Endothelial cell of umbilical vein (primary cell): ENCODE measurements at regions not wholly inside any gene's neighbourhood (a gene's known extent, or its start where the extent isn't known, plus 50 kb on each side); places are given as distances from the start of the nearest gene placed in this dataset.

ENCODE experiments used
- BruUV-seq: library from RNA; stranded (reverse); fragments of 400-500 nt; replicated peaks from 2 replicates; lab custom pipeline; 2021; lab: Mats Ljungman, UMichigan
- CTCF ChIA-PET: fragments of 300-600, 350-600 bp; sonication (Branson Sonifier 250); formaldehyde crosslinking; loops from one replicate; lab custom pipeline; 2021; ENCODE audit warnings: antibody characterized with exemption, inconsistent platforms; lab: Charles Lee
- POLR2A ChIA-PET: fragments of 300-600, 350-600 bp; sonication (Branson Sonifier 250); formaldehyde crosslinking; loops from one replicate; lab custom pipeline; 2021; ENCODE audit warnings: antibody characterized with exemption, inconsistent platforms; lab: Charles Lee
- DNase-seq: peaks from one replicate; pipeline ENCODE4 v3.0.0-alpha.2; 2011; ENCODE audit warnings: low read depth, low spot score
- FAIRE-seq: peaks from 2 replicates; lab custom pipeline; 2011; peaks lifted over from hg19 to GRCh38; lab: Jason Lieb, UNC
- H2AFZ ChIP-seq: 2 replicates; pipeline ENCODE4 v1.6.0; 2012; ENCODE audit warnings: low read depth, low read length, control low read depth, inconsistent platforms
- H3K27ac ChIP-seq: 2 replicates; pipeline ENCODE4 v1.5.1; 2011; ENCODE audit warnings: low read depth, mild to moderate bottlenecking, control low read depth, low read length, moderate library complexity; ENCODE audit not compliant: insufficient read depth
- H3K27me3 ChIP-seq, 2 experiments: 2 replicates each; pipeline versions ENCODE4 v1.6.0 to v1.6.1; 2011; ENCODE audit warnings: low read length in 2 of 2, mixed read lengths in 1 of 2; ENCODE audit not compliant: control insufficient read depth in 2 of 2, insufficient read depth in 2 of 2
- H3K36me3 ChIP-seq, 2 experiments: 2 replicates in 1 of 2; 3 replicates in 1 of 2; pipeline ENCODE4 v1.5.1; 2011; ENCODE audit warnings: low read length in 2 of 2, mild to moderate bottlenecking in 1 of 2, moderate library complexity in 1 of 2; ENCODE audit not compliant: control insufficient read depth in 2 of 2, insufficient read depth in 2 of 2; ENCODE audit errors: extremely low read depth in 1 of 2
- H3K4me1 ChIP-seq: 3 replicates; pipeline ENCODE4 v1.5.1; 2011; ENCODE audit warnings: mild to moderate bottlenecking, low read length; ENCODE audit not compliant: control insufficient read depth, insufficient read depth; ENCODE audit errors: extremely low read depth
- H3K4me2 ChIP-seq: 2 replicates; pipeline ENCODE4 v1.6.1; 2011; ENCODE audit warnings: low read length, control low read depth, mixed read lengths; ENCODE audit not compliant: insufficient read depth
- H3K4me3 ChIP-seq, 3 experiments: fragments of 200-600 bp in 1 of 3; sonication (generic), shearing (Covaris generic) in 1 of 3; replicated peaks in 1 of 3; 2 replicates each; pipeline ENCODE4 v1.5.1; 2011 to 2016; ENCODE audit warnings: control low read depth in 3 of 3, low read length in 3 of 3, mild to moderate bottlenecking in 2 of 3, inconsistent platforms in 1 of 3, low read depth in 1 of 3, moderate library complexity in 1 of 3; ENCODE audit not compliant: insufficient read depth in 1 of 3
- H3K79me2 ChIP-seq: 2 replicates; pipeline ENCODE4 v1.6.0; 2012; ENCODE audit warnings: low read length, inconsistent platforms; ENCODE audit not compliant: control insufficient read depth, insufficient read depth
- H3K9ac ChIP-seq: replicated peaks from 2 replicates; pipeline ENCODE3; 2011; ENCODE audit warnings: low read length, control low read depth; ENCODE audit not compliant: insufficient read depth; ENCODE audit errors: extremely low read depth
- H3K9me1 ChIP-seq: replicated peaks from 3 replicates; pipeline ENCODE4 v1.6.0; 2011; ENCODE audit warnings: mild to moderate bottlenecking, low read length; ENCODE audit not compliant: control insufficient read depth, insufficient read depth; ENCODE audit errors: extremely low read depth
- H3K9me3 ChIP-seq: replicated peaks from 2 replicates; pipeline ENCODE4 v1.5.1; 2012; ENCODE audit warnings: low read length, inconsistent platforms; ENCODE audit not compliant: control insufficient read depth, insufficient read depth
- H4K20me1 ChIP-seq: replicated peaks from 2 replicates; pipeline ENCODE3; 2011; ENCODE audit warnings: mild to moderate bottlenecking, low read length; ENCODE audit not compliant: control insufficient read depth, insufficient read depth; ENCODE audit errors: extremely low read depth
- CTCF ChIP-seq, 2 donors: IDR thresholded peaks; 1 replicate in 1 of 2; 2 replicates in 1 of 2; pipeline ENCODE4 v1.5.1; 2011; ENCODE audit warnings: low read length in 2 of 2, mild to moderate bottlenecking in 2 of 2, moderate library complexity in 2 of 2, control low read depth in 1 of 2, inconsistent platforms in 1 of 2, low read depth in 1 of 2; ENCODE audit not compliant: insufficient read depth in 1 of 2; ENCODE audit errors: extremely low read depth in 1 of 2
- EZH2 ChIP-seq: IDR thresholded peaks from 2 replicates; pipeline ENCODE4 v1.6.1; 2012; ENCODE audit warnings: borderline replicate concordance, low read depth, mild to moderate bottlenecking, moderate library complexity, low read length, inconsistent platforms; ENCODE audit not compliant: severe bottlenecking
- FOS ChIP-seq: IDR thresholded peaks from 2 replicates; pipeline ENCODE4 v1.6.1; 2011; ENCODE audit warnings: mild to moderate bottlenecking, low read length, moderate library complexity, borderline replicate concordance; ENCODE audit not compliant: insufficient read depth
- GATA2 ChIP-seq: IDR thresholded peaks from 2 replicates; pipeline ENCODE4 v1.7.0; 2011; ENCODE audit warnings: low read depth, mild to moderate bottlenecking, moderate library complexity, mixed read lengths, low read length; ENCODE audit not compliant: insufficient read length, insufficient read depth
- JUN ChIP-seq: IDR thresholded peaks from 2 replicates; pipeline ENCODE4 v1.6.1; 2011; ENCODE audit warnings: borderline replicate concordance, low read depth; ENCODE audit not compliant: insufficient read length, insufficient read depth
- MAX ChIP-seq: IDR thresholded peaks from 2 replicates; pipeline ENCODE4 v1.6.1; 2011; ENCODE audit not compliant: insufficient read depth, insufficient read length
- MYC ChIP-seq: IDR thresholded peaks from one replicate; pipeline ENCODE4 v1.6.1; 2011; ENCODE audit warnings: mild to moderate bottlenecking, low read depth, low read length
- POLR2A ChIP-seq: IDR thresholded peaks from 2 replicates; pipeline ENCODE4 v1.6.1; 2012; ENCODE audit warnings: low read depth, mild to moderate bottlenecking, control low read depth, low read length
- POLR2AphosphoS5 ChIP-seq: IDR thresholded peaks from 2 replicates; pipeline ENCODE4 v1.6.1; 2012; ENCODE audit warnings: low read depth, mild to moderate bottlenecking, control low read depth, low read length, moderate library complexity; ENCODE audit not compliant: insufficient read depth
- dilution Hi-C: fragments of 300-500 bp; cut with MboI; formaldehyde crosslinking; loops from one replicate; pipeline ENCODE4 v1.15.0; 2019; ENCODE audit warnings: low sequenced_read_pairs; ENCODE audit not compliant: extremely low pct_ligation_motif_present
- intact Hi-C: fragments of 100-400 bp; cut with micrococcal nuclease; formaldehyde crosslinking; loops from one replicate; pipeline ENCODE4 v1.10.0; 2022

- ChIA-PET CTCF (interaction anchor here (1.2 to 1.5 kb wide), 2 partner anchors 299 to 768 kb away, joined by 3 to 5 read pairs; no protein-coding TSS in a partner anchor), POLR2A (no interaction called here)
- TF ChIP-seq FOS (no peak), EZH2 (no peak)
- H4K20me1 ChIP-seq: no peaks in the 10 kb centered on the region
- no peak for FAIRE-seq
- H3K4me1 ChIP-seq: peaks cover 39% of the 10 kb centered on the region
- H3K9me1 ChIP-seq: no peaks in the 10 kb centered on the region
- H3K27me3 ChIP-seq: no peaks in the 10 kb centered on the region
- no peaks in the 10 kb centered on the region for H3K79me2 ChIP-seq
- no peak overlapping the region for H3K9ac ChIP-seq
- intact Hi-C loops: loop anchor here (2.0 to 5.0 kb wide), 6 partner anchors 44 to 977 kb away; no protein-coding TSS in a partner anchor
- no peak overlapping the region for H3K4me2 ChIP-seq
- H3K27ac ChIP-seq: peak overlapping the region; percentile 100
- H3K4me3 ChIP-seq: no peak overlapping the region
- H3K9me3 ChIP-seq: no peaks in the 10 kb centered on the region
- no TSS peak for BruUV-seq
- DNase-seq: no peak
- H2AFZ ChIP-seq: no peak overlapping the region
- H3K36me3 ChIP-seq: no peaks in the 10 kb centered on the region
- dilution Hi-C loops: no loop called here
These were observed 771.6 kb upstream of the NR2F2 start for GRCh38 chr15:95558916-95559315.

GRCh38 chr15:95559875-95560394, 770.6 kb upstream of the NR2F2 start:
- Histone ChIP-seq H3K27ac (peak overlapping the region; percentile 67), H3K4me3 (no peak overlapping the region), H3K27me3 (no peaks in the 10 kb centered on the region), H3K4me1 (peaks cover 39% of the 10 kb centered on the region), H3K79me2 (no peaks in the 10 kb centered on the region), H3K9ac (no peak overlapping the region), H4K20me1 (no peaks in the 10 kb centered on the region), H3K36me3 (no peaks in the 10 kb centered on the region), H3K4me2 (no peak overlapping the region), H3K9me1 (no peaks in the 10 kb centered on the region), H3K9me3 (no peaks in the 10 kb centered on the region), H2AFZ (peak overlapping the region; percentile 4)
- TF ChIP-seq CTCF (IDR thresholded peaks at IDR 0.05; ENCODE audit: extremely low read depth in 1 of 2, insufficient read depth in 1 of 2, low read depth in 1 of 2, low read length in 2 of 2) (no peak), POLR2AphosphoS5 (peak; percentile 72), FOS (peak; percentile 98), MYC (peak; percentile 51), GATA2 (peak; percentile 95), POLR2A (no peak), JUN (peak; percentile 68), MAX (peak; percentile 48), EZH2 (no peak)
- DNase-seq (peak; percentile 78), FAIRE-seq (peak; percentile 79)
- CTCF ChIA-PET: interaction anchor here (1.2 kb wide), 1 partner anchor 767 kb away, joined by 3 read pairs; no protein-coding TSS in a partner anchor
- dilution Hi-C loops (no loop called here), intact Hi-C loops (loop anchor here (2.0 to 5.0 kb wide), 6 partner anchors 43 to 978 kb away; no protein-coding TSS in a partner anchor)
- no TSS peak for BruUV-seq
- POLR2A ChIA-PET: interaction anchor here (0.6 kb wide), 1 partner anchor 42 kb away, joined by 3 read pairs; no protein-coding TSS in a partner anchor
